Fibroblast of lung (primary cell): ENCODE measurements at regions not wholly inside any gene's neighbourhood (a gene's known extent, or its start where the extent isn't known, plus 50 kb on each side); places are given as distances from the start of the nearest gene placed in this dataset.

Source experiments
- EZH2 ChIP-seq: IDR thresholded peaks from 2 replicates; pipeline ENCODE4 v1.5.1; 2012; ENCODE audit warnings: low read length, control low read depth, mild to moderate bottlenecking; ENCODE audit errors: missing control alignments
- TF ChIP-seq, protein P1 (sequence below), 2 donors: IDR thresholded peaks in 1 of 2; conservative IDR thresholded peaks in 1 of 2; 1 replicate in 1 of 2; 2 replicates in 1 of 2; pipeline ENCODE4 v1.5.1; 2011 to 2012; ENCODE audit warnings: low read length in 2 of 2, control low read depth in 1 of 2, inconsistent platforms in 1 of 2, low read depth in 1 of 2, mild to moderate bottlenecking in 1 of 2

DNA sequence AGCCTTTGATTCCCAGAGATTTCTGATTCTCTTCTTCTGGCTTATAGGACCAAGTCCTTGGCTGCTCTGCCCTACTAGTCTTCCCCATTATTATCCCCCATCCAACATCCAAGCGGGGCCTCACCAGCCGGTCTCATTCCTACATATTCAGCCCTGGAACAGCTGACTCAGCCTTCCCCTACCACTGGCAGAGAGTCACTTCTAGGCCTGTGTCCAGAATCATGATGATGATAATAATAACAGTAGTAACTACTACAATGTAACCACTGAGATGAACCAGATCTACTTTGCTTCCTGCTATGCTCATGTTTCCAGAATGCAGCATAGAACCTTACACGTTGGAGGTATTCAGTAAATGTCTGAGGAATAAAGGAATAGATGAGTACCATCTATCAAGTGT, 295.2 kb downstream of the SRBD1 start:
- TF ChIP-seq, protein P1, sequence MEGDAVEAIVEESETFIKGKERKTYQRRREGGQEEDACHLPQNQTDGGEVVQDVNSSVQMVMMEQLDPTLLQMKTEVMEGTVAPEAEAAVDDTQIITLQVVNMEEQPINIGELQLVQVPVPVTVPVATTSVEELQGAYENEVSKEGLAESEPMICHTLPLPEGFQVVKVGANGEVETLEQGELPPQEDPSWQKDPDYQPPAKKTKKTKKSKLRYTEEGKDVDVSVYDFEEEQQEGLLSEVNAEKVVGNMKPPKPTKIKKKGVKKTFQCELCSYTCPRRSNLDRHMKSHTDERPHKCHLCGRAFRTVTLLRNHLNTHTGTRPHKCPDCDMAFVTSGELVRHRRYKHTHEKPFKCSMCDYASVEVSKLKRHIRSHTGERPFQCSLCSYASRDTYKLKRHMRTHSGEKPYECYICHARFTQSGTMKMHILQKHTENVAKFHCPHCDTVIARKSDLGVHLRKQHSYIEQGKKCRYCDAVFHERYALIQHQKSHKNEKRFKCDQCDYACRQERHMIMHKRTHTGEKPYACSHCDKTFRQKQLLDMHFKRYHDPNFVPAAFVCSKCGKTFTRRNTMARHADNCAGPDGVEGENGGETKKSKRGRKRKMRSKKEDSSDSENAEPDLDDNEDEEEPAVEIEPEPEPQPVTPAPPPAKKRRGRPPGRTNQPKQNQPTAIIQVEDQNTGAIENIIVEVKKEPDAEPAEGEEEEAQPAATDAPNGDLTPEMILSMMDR (conservative IDR thresholded peaks at IDR 0.05 in 1 of 2, IDR thresholded peaks at IDR 0.05 in 1 of 2; ENCODE audit: low read depth in 1 of 2, low read length in 2 of 2): no peak
- no peak for TF ChIP-seq EZH2
